Mesothelial cell of epicardium (in vitro differentiated cells): ENCODE measurements at regions not wholly inside any gene's neighbourhood (a gene's known extent, or its start where the extent isn't known, plus 50 kb on each side); places are given as distances from the start of the nearest gene placed in this dataset.

ENCODE experiments used
- DNase-seq, 2 experiments: peaks; one replicate each; pipeline ENCODE4 v3.0.0; 2021; ENCODE audit warnings: low spot score in 2 of 2; ENCODE audit not compliant: unreplicated experiment in 2 of 2
- H3K27ac Mint-ChIP-seq: 2 replicates; pipeline ENCODE4 v1.8.0; 2021; ENCODE audit warnings: mixed read lengths
- H3K27me3 Mint-ChIP-seq: 2 replicates; pipeline ENCODE4 v1.8.0; 2021; ENCODE audit warnings: low read depth, mixed read lengths
- H3K36me3 Mint-ChIP-seq: 2 replicates; pipeline ENCODE4 v1.8.0; 2021; ENCODE audit warnings: mixed read lengths
- H3K4me1 Mint-ChIP-seq: 2 replicates; pipeline ENCODE4 v1.8.0; 2021; ENCODE audit warnings: mixed read lengths
- H3K4me3 Mint-ChIP-seq: 2 replicates; pipeline ENCODE4 v1.8.0; 2021; ENCODE audit warnings: mild to moderate bottlenecking, moderate library complexity, mixed read lengths
- H3K9me3 Mint-ChIP-seq: 2 replicates; pipeline ENCODE4 v1.8.0; 2021; ENCODE audit warnings: mixed read lengths
- TF ChIP-seq, protein P1 (sequence below): fragments of 200-600 bp; sonication (generic); IDR thresholded peaks from one replicate; pipeline ENCODE4 v1.5.0; 2021; ENCODE audit warnings: antibody characterized with exemption; ENCODE audit not compliant: unreplicated experiment

DNA sequence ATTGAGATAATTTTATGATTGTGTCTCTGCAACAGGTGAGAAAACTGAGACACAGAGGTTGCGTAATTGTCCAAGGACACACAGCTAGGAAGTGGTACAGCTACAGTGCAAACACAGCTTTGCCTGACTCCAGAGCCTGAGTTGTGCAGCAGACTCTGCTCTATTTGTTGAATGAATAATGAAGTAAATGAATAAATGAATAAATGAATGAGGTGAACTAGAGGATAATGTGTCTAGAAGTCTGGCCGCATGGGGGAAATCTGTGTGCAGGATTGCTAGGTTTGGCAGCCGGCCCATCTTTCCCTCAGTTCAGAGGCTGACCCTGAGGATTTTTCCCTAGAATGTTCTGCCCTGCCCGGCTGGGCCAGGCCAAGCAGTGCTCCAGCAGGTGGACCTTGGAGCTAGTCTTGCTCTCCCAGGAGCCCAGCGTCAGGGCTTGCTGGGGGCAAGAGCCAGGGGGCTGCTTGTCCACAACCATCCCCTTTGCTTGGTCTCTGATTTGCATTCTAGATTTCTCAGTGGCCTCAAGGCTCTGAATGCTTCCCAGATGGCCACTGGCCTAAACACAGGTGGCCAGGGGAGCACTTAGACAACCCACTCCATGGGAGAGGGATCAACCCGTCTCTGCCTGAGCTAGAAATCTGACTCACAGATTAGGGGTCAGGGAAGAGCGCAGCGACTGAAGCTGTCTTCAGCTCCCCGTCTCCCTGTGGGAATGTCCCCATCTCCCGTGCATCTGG is 225.2 kb downstream of the C12orf75 start:
- Mint-ChIP-seq H3K4me3 (no peak overlapping the region), H3K27ac (no peak overlapping the region), H3K27me3 (no peaks in the 10 kb centered on the region), H3K36me3 (no peaks in the 10 kb centered on the region), H3K9me3 (no peaks in the 10 kb centered on the region), H3K4me1 (peaks cover 39% of the 10 kb centered on the region)
- DNase-seq = no peak
- TF ChIP-seq, protein P1, sequence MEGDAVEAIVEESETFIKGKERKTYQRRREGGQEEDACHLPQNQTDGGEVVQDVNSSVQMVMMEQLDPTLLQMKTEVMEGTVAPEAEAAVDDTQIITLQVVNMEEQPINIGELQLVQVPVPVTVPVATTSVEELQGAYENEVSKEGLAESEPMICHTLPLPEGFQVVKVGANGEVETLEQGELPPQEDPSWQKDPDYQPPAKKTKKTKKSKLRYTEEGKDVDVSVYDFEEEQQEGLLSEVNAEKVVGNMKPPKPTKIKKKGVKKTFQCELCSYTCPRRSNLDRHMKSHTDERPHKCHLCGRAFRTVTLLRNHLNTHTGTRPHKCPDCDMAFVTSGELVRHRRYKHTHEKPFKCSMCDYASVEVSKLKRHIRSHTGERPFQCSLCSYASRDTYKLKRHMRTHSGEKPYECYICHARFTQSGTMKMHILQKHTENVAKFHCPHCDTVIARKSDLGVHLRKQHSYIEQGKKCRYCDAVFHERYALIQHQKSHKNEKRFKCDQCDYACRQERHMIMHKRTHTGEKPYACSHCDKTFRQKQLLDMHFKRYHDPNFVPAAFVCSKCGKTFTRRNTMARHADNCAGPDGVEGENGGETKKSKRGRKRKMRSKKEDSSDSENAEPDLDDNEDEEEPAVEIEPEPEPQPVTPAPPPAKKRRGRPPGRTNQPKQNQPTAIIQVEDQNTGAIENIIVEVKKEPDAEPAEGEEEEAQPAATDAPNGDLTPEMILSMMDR = no peak

DNA sequence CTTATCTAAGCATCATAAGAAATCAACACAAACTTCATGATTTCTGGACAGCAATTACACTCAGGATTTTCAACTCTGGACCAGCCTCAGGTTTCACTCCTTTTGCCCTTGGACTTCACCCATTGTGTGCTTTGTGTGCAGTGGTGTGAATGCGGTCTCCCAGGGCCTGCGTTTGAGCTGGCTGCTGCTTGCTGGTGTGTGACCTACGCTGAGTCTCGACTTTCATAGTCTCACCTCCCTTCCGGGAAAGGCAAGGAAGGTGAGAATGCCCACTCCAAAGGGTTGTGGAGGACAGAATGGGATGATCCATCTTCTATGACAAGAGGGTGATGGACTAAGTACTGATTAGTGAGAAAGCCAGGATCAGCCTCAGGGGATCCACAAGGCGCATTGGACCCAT is 228.8 kb downstream of the C12orf75 start:
- DNase-seq = no peak
- Mint-ChIP-seq H3K9me3 (no peaks in the 10 kb centered on the region), H3K27me3 (no peaks in the 10 kb centered on the region), H3K4me1 (peaks cover 52% of the 10 kb centered on the region), H3K36me3 (no peaks in the 10 kb centered on the region), H3K27ac (no peak overlapping the region), H3K4me3 (no peak overlapping the region)
- TF ChIP-seq, protein P1 = no peak

DNA sequence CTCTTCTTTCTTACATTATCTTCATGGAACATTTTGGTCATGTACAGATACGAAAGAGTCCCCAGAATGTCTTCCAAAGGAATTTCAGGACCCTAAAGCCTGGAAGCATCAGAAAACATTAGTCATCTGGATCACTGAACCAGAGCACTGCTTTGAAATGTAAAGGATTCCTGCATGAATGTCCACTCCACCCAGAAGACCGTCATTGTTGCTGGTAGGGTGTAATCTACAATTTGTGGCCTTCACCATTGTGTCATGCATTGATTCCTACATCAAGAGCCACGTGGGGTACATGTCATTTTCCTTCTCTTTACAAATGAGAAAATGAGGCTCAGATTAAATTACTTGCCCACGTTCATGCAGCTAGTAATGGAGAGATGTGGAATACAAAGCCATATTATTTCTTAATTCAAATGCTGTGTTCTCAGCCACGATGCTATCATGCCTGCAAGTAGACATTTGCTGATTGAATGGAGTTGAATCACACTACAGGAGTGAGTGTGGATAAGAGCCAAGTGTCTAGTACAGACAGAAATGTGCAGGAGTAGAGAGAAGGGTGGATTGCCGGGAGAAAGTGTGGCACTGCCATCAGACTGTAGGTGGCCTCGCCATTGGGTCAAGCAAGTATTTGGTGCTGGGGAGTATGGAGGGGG is 231.2 kb downstream of the C12orf75 start:
- H3K9me3 Mint-ChIP-seq = no peaks in the 10 kb centered on the region

DNA sequence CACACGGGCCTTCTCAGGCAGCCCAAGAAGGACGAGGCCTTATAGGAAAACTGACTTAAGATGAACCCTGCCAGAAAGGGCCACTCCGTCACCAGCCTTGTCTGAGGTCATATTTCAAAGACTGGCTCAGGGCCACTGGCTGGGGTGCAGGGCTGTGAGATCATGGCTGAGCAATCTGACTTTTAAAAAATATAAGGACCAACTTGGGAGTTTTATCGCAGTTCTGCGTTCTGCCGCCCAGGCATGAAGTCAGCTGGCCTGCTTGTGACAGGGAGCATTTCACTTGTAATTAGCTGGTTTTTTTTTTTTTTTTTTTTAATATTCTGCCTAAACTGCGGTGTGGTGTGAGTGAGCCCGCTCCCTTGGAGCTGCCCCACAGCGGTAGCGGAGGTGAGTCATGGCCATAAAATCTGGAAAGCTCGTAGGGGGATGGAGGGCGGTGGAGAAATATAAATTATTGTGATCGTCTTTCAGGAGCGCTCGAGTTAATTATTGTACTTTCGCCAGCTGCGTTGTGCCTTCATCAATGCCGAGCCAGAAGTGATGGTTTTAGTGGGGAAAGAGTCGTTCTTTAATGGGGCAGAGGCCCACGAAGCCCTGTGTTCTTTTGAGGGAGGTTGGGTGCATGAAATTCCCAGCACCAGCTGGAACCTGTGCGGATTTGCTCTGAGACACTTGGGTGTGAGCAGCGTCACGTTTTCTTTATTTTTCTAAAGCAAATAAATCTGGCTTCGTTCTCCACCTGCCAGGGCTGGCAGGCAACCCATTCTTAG is 231.9 kb downstream of the C12orf75 start:
- H3K36me3 Mint-ChIP-seq = no peaks in the 10 kb centered on the region
- TF ChIP-seq, protein P1 = no peak
- H3K9me3 Mint-ChIP-seq = no peaks in the 10 kb centered on the region
- H3K27ac Mint-ChIP-seq = peak overlapping the region; percentile 88
- DNase-seq = peak in 1 of 2 experiments; percentile 55
- peaks cover 34% of the 10 kb centered on the region for H3K4me1 Mint-ChIP-seq
- H3K27me3 Mint-ChIP-seq = no peaks in the 10 kb centered on the region
- H3K4me3 Mint-ChIP-seq = peak overlapping the region; percentile 56

More for the DNA sequence above, 231.2 kb downstream of the C12orf75 start:
- H3K27ac Mint-ChIP-seq = peak overlapping the region; percentile 88
- TF ChIP-seq, protein P1 = no peak
- DNase-seq = no peak
- no peaks in the 10 kb centered on the region for H3K36me3 Mint-ChIP-seq
- no peaks in the 10 kb centered on the region for H3K27me3 Mint-ChIP-seq
- H3K4me1 Mint-ChIP-seq = peaks cover 40% of the 10 kb centered on the region
- H3K4me3 Mint-ChIP-seq = peak overlapping the region; percentile 56

DNA sequence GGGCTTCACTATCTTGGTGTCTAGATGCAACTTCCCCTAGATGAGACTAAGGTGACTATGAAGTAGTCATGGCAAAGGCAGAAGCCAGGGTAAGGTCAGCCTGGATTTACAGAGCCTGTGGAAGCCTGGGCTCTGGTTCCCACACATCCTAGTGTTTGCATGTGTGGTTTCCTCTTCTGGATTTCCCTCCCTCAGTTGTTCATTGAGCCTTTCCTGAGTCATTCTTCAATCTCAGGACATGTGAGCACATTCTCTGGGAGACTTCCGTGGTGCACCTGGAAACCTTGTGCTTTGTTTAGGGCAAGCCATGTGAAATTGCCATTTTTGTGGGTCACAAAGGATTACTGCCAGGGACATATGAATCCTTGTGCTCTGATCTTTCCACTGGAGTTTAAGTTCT is 236.6 kb downstream of the C12orf75 start:
- peaks cover 22% of the 10 kb centered on the region for H3K4me1 Mint-ChIP-seq
- H3K9me3 Mint-ChIP-seq = no peaks in the 10 kb centered on the region
- H3K4me3 Mint-ChIP-seq = no peak overlapping the region
- no peak overlapping the region for H3K27ac Mint-ChIP-seq
- no peak for DNase-seq
- no peaks in the 10 kb centered on the region for H3K27me3 Mint-ChIP-seq
- TF ChIP-seq, protein P1 = no peak
- no peaks in the 10 kb centered on the region for H3K36me3 Mint-ChIP-seq
